MM.1S (cell line): ENCODE measurements at regions not wholly inside any gene's neighbourhood (a gene's known extent, or its start where the extent isn't known, plus 50 kb on each side); places are given as distances from the start of the nearest gene placed in this dataset.

ENCODE experiments used
- CTCF ChIP-seq: fragments of 300-600 bp; sonication (generic); IDR thresholded peaks from 2 replicates; pipeline ENCODE4 v1.5.1; 2016; ENCODE audit warnings: antibody characterized with exemption, low read length, mixed read lengths
- EZH2 ChIP-seq: fragments of 300-600 bp; sonication (generic); optimal IDR thresholded peaks from 2 replicates; pipeline ENCODE3; 2017; ENCODE audit warnings: low read depth, mild to moderate bottlenecking, antibody characterized with exemption, low read length, mixed read lengths

GRCh38 chr1:221548942-221549341 is 192.9 kb downstream of the DUSP10 start:
- no peak for TF ChIP-seq CTCF
- no peak for TF ChIP-seq EZH2
